WERI-Rb-1 (cell line): ENCODE measurements at regions not wholly inside any gene's neighbourhood (a gene's known extent, or its start where the extent isn't known, plus 50 kb on each side); places are given as distances from the start of the nearest gene placed in this dataset.

Experiments
- DNase-seq: peaks from one replicate; pipeline ENCODE4 v3.0.0-alpha.2; 2020
- H3K27ac ChIP-seq: fragments of 250-450 bp; sonication (Bioruptor Pico); 2 replicates; pipeline ENCODE4 v1.5.1; 2020; ENCODE audit warnings: mild to moderate bottlenecking, moderate library complexity
- H3K27me3 ChIP-seq: fragments of 250-450 bp; sonication (Bioruptor Pico); 2 replicates; pipeline ENCODE4 v1.5.1; 2021; ENCODE audit warnings: mild to moderate bottlenecking, low read depth, moderate library complexity; ENCODE audit not compliant: insufficient read depth, severe bottlenecking
- H3K36me3 ChIP-seq: fragments of 250-450 bp; sonication (Bioruptor Pico); 2 replicates; pipeline ENCODE4 v1.5.1; 2020; ENCODE audit warnings: mild to moderate bottlenecking, moderate library complexity
- H3K4me3 ChIP-seq: 2 replicates; pipeline ENCODE4 v1.5.1; 2011; ENCODE audit warnings: low read depth, mild to moderate bottlenecking, control low read depth, low read length
- H3K9me3 ChIP-seq: fragments of 250-450 bp; sonication (Bioruptor Pico); 2 replicates; pipeline ENCODE4 v1.5.1; 2021; ENCODE audit warnings: mild to moderate bottlenecking, moderate library complexity; ENCODE audit not compliant: severe bottlenecking
- CTCF ChIP-seq: IDR thresholded peaks from 2 replicates; pipeline ENCODE4 v1.5.1; 2011; ENCODE audit warnings: low read depth, mild to moderate bottlenecking, control low read depth, inconsistent platforms, low read length

DNA sequence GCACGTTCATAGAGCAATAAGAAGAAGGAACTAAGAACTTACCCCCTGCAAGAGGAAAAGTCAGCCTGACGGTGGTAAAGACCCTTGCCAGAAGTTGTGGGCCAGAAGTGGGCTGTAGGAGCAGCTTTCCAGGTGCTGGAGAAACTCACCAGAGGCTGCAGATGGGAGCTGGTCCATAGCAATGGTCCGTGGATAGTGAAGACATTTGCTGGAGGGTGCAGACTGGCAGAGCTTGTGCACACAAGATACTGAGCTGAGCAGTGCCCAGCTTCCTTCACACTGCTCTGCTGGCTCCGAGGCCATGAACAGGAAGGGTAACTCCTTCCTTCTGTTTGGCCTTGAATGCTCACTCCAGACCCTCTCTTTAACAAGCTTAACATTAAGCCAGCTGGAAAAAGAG, 149.8 kb upstream of the BNIP2 start:
- no peak for TF ChIP-seq CTCF
- no peak overlapping the region for H3K27ac ChIP-seq
- H3K4me3 ChIP-seq = no peak overlapping the region
- no peaks in the 10 kb centered on the region for H3K9me3 ChIP-seq
- no peaks in the 10 kb centered on the region for H3K36me3 ChIP-seq
- H3K27me3 ChIP-seq = no peaks in the 10 kb centered on the region
- DNase-seq = no peak

- Histone ChIP-seq H3K27ac (no peak overlapping the region), H3K4me3 (no peak overlapping the region), H3K9me3 (no peaks in the 10 kb centered on the region), H3K36me3 (no peaks in the 10 kb centered on the region), H3K27me3 (no peaks in the 10 kb centered on the region)
- no peak for DNase-seq
- no peak for TF ChIP-seq CTCF
Measured at GRCh38 chr15:59835776-59836175, 146.7 kb upstream of the BNIP2 start.

GRCh38 chr15:59834528-59834927, 145.4 kb upstream of the BNIP2 start:
- Histone ChIP-seq H3K27me3 (no peaks in the 10 kb centered on the region), H3K9me3 (no peaks in the 10 kb centered on the region), H3K36me3 (no peaks in the 10 kb centered on the region), H3K4me3 (no peak overlapping the region), H3K27ac (no peak overlapping the region)
- DNase-seq = no peak
- TF ChIP-seq CTCF = no peak

GRCh38 chr15:59833366-59833765, 144.2 kb upstream of the BNIP2 start:
- Histone ChIP-seq H3K27ac (no peak overlapping the region), H3K27me3 (no peaks in the 10 kb centered on the region), H3K36me3 (no peaks in the 10 kb centered on the region), H3K9me3 (no peaks in the 10 kb centered on the region), H3K4me3 (no peak overlapping the region)
- TF ChIP-seq CTCF = no peak
- no peak for DNase-seq

DNA sequence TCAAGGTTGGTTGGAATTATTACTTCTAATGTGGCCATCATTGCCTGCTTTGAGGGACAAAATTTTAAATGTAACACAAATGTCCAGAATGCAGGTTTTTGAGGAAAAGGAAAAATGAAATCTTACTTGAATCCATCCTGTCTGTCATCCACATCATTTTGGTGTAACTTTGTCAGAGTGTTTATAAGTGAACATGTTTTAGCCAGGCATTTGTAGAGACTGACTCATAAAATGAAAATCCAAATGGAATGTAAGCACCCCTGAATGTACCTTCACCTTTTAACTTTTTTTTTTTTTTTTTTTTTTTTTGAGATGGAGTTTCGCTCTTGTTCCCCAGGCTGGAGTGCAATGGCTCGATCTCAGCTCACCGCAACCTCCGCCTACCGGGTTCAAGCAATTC, 141.8 kb upstream of the BNIP2 start:
- TF ChIP-seq CTCF = no peak

DNA sequence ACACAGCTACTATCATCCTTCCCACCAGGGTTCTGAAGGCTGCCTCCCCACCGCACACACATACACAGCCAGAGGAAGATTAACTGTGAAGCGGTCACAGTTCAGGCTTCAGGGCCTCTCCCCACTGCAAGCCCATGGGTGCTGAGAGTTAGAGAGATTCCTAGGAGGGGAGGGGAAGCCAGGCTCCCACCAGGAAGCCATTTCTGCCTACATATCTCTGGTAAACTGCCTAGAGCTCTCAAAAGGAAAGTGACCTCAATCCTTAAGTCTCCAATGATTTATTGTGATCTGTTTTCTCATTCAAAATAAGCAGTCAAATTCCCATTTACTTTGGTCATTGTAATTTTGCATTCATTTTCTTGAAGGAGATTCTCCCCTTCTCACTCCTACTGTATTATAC, 141.0 kb upstream of the BNIP2 start:
- no peak overlapping the region for H3K4me3 ChIP-seq
- H3K27ac ChIP-seq = no peak overlapping the region
- H3K36me3 ChIP-seq = no peaks in the 10 kb centered on the region
- no peaks in the 10 kb centered on the region for H3K9me3 ChIP-seq
- no peaks in the 10 kb centered on the region for H3K27me3 ChIP-seq
- no peak for TF ChIP-seq CTCF
- no peak for DNase-seq

More for the DNA sequence above, 141.8 kb upstream of the BNIP2 start:
- H3K27ac ChIP-seq = no peak overlapping the region
- no peaks in the 10 kb centered on the region for H3K27me3 ChIP-seq
- DNase-seq = no peak
- no peak overlapping the region for H3K4me3 ChIP-seq
- H3K9me3 ChIP-seq = no peaks in the 10 kb centered on the region
- no peaks in the 10 kb centered on the region for H3K36me3 ChIP-seq
